GM18505 (cell line): ENCODE measurements at regions not wholly inside any gene's neighbourhood (a gene's known extent, or its start where the extent isn't known, plus 50 kb on each side); places are given as distances from the start of the nearest gene placed in this dataset.

Source experiments
- ATAC-seq: cut with Tn5 transposase; IDR thresholded peaks from one replicate; pipeline ENCODE4 v1.9.1; 2021; ENCODE audit not compliant: unreplicated experiment
- POLR2A ChIP-seq: IDR thresholded peaks from 4 replicates; pipeline ENCODE4 v1.6.1; 2011; ENCODE audit warnings: borderline replicate concordance; ENCODE audit not compliant: insufficient read depth, insufficient read length; ENCODE audit errors: extremely low read depth

- no peak for ATAC-seq
- no peak for TF ChIP-seq POLR2A
Observed at GRCh38 chr22:25370322-25370721, 150.9 kb downstream of the CRYBB2 start.

- TF ChIP-seq POLR2A = no peak
- ATAC-seq = no peak
Observed at GRCh38 chr22:25372000-25372595, 152.7 kb downstream of the CRYBB2 start.

- TF ChIP-seq POLR2A = no peak
- no peak for ATAC-seq
Observed at GRCh38 chr22:25373961-25374360, 154.5 kb downstream of the CRYBB2 start.

GRCh38 chr22:25374869-25375268, 155.4 kb downstream of the CRYBB2 start:
- TF ChIP-seq POLR2A = no peak
- ATAC-seq = no peak

GRCh38 chr22:25375683-25376082, 156.2 kb downstream of the CRYBB2 start:
- no peak for ATAC-seq
- no peak for TF ChIP-seq POLR2A

- no peak for TF ChIP-seq POLR2A
Observed at GRCh38 chr22:25377699-25378098, 158.3 kb downstream of the CRYBB2 start.

GRCh38 chr22:25380122-25380747, 160.8 kb downstream of the CRYBB2 start:
- TF ChIP-seq POLR2A = no peak
- ATAC-seq = no peak

More at GRCh38 chr22:25377699-25378098, 158.3 kb downstream of the CRYBB2 start:
- no peak for ATAC-seq

GRCh38 chr22:25382762-25383161, 163.3 kb downstream of the CRYBB2 start:
- no peak for ATAC-seq
- no peak for TF ChIP-seq POLR2A

GRCh38 chr22:25383278-25383820, 163.9 kb downstream of the CRYBB2 start:
- TF ChIP-seq POLR2A = no peak
- ATAC-seq = no peak

GRCh38 chr22:25383892-25384291, 164.5 kb downstream of the CRYBB2 start:
- ATAC-seq = no peak
- no peak for TF ChIP-seq POLR2A

GRCh38 chr22:25386538-25386884, 167.1 kb downstream of the CRYBB2 start:
- no peak for ATAC-seq
- no peak for TF ChIP-seq POLR2A

- ATAC-seq = no peak
- no peak for TF ChIP-seq POLR2A
Observed at GRCh38 chr22:25388415-25388814, 169.0 kb downstream of the CRYBB2 start.

- no peak for ATAC-seq
- no peak for TF ChIP-seq POLR2A
Observed at GRCh38 chr22:25388866-25389540, 169.6 kb downstream of the CRYBB2 start.

- TF ChIP-seq POLR2A = no peak
- no peak for ATAC-seq
Observed at GRCh38 chr22:25389541-25389919, 170.1 kb downstream of the CRYBB2 start.
